Keratinocyte (primary cell): ENCODE measurements at regions not wholly inside any gene's neighbourhood (a gene's known extent, or its start where the extent isn't known, plus 50 kb on each side); places are given as distances from the start of the nearest gene placed in this dataset.

Experiments used
- DNase-seq: peaks from one replicate; pipeline ENCODE4 v3.0.0-alpha.2; 2011; ENCODE audit warnings: low read depth, missing footprints, low spot score
- FAIRE-seq: peaks from 2 replicates; lab custom pipeline; 2011; peaks lifted over from hg19 to GRCh38; lab: Jason Lieb, UNC
- H2AFZ ChIP-seq: 2 replicates; pipeline ENCODE4 v1.6.0; 2012; ENCODE audit warnings: low read length, control low read depth, inconsistent platforms; ENCODE audit not compliant: control insufficient read depth
- H3K27ac ChIP-seq: 2 replicates; pipeline ENCODE4 v1.5.1; 2011; ENCODE audit warnings: low read length; ENCODE audit not compliant: control insufficient read depth, insufficient read depth
- H3K27me3 ChIP-seq: 3 replicates; pipeline ENCODE4 v1.6.0; 2011; ENCODE audit warnings: low read length; ENCODE audit not compliant: control insufficient read depth, insufficient read depth; ENCODE audit errors: extremely low read depth
- H3K36me3 ChIP-seq, 2 experiments: 2 replicates in 1 of 2; 3 replicates in 1 of 2; pipeline ENCODE4 v1.5.1; 2011; ENCODE audit warnings: low read length in 2 of 2, mild to moderate bottlenecking in 1 of 2; ENCODE audit not compliant: control insufficient read depth in 2 of 2, insufficient read depth in 2 of 2; ENCODE audit errors: extremely low read depth in 1 of 2
- H3K4me1 ChIP-seq: 3 replicates; pipeline ENCODE4 v1.5.1; 2011; ENCODE audit warnings: low read length; ENCODE audit not compliant: control insufficient read depth, insufficient read depth; ENCODE audit errors: extremely low read depth
- H3K4me2 ChIP-seq: 3 replicates; pipeline ENCODE4 v1.6.0; 2011; ENCODE audit warnings: low read depth, low read length; ENCODE audit not compliant: control insufficient read depth, insufficient read depth; ENCODE audit errors: extremely low read depth
- H3K4me3 ChIP-seq, 3 experiments: fragments of 200-600 bp in 1 of 3; sonication (generic) in 1 of 3; 2 replicates in 2 of 3; 3 replicates in 1 of 3; pipeline ENCODE4 v1.5.1; 2011 to 2016; ENCODE audit warnings: low read length in 3 of 3, mild to moderate bottlenecking in 3 of 3, control low read depth in 2 of 3, inconsistent platforms in 1 of 3, low read depth in 1 of 3, mixed read lengths in 1 of 3, mixed run types in 1 of 3, moderate library complexity in 1 of 3; ENCODE audit not compliant: control insufficient read depth in 2 of 3, insufficient read depth in 2 of 3; ENCODE audit errors: extremely low read depth in 1 of 3
- H3K79me2 ChIP-seq: 2 replicates; pipeline ENCODE4 v1.6.0; 2012; ENCODE audit warnings: low read length; ENCODE audit not compliant: control insufficient read depth, insufficient read depth
- H3K9ac ChIP-seq: 3 replicates; pipeline ENCODE4 v1.6.0; 2011; ENCODE audit warnings: low read length; ENCODE audit not compliant: control insufficient read depth, insufficient read depth; ENCODE audit errors: extremely low read depth
- H3K9me1 ChIP-seq: 3 replicates; pipeline ENCODE4 v1.6.0; 2011; ENCODE audit warnings: low read length; ENCODE audit not compliant: control insufficient read depth, insufficient read depth; ENCODE audit errors: extremely low read depth
- H3K9me3 ChIP-seq: 2 replicates; pipeline ENCODE4 v1.5.1; 2012; ENCODE audit warnings: low read depth, low read length; ENCODE audit not compliant: control insufficient read depth
- H4K20me1 ChIP-seq: 3 replicates; pipeline ENCODE4 v1.6.0; 2011; ENCODE audit warnings: low read length; ENCODE audit not compliant: control insufficient read depth, insufficient read depth; ENCODE audit errors: extremely low read depth
- EZH2 ChIP-seq: IDR thresholded peaks from one replicate; pipeline ENCODE4 v1.6.1; 2012; ENCODE audit warnings: inconsistent platforms, mild to moderate bottlenecking, low read length, moderate library complexity
- dilution Hi-C: fragments of 300-500 bp; cut with MboI; formaldehyde crosslinking; loops from one replicate; pipeline ENCODE4 v1.7.0; 2020; ENCODE audit warnings: low sequenced_read_pairs; ENCODE audit not compliant: extremely low pct_ligation_motif_present
- TF ChIP-seq, protein P1 (sequence below), 3 experiments: IDR thresholded peaks in 1 of 3; conservative IDR thresholded peaks in 1 of 3; optimal IDR thresholded peaks in 1 of 3; 2 replicates in 2 of 3; 3 replicates in 1 of 3; pipeline versions ENCODE3 to v1.5.1; 2011; ENCODE audit warnings: low read length in 3 of 3, mild to moderate bottlenecking in 3 of 3, moderate library complexity in 2 of 3, control low read depth in 1 of 3, inconsistent platforms in 1 of 3; ENCODE audit not compliant: insufficient read depth in 2 of 3; ENCODE audit errors: extremely low read depth in 1 of 3

DNA sequence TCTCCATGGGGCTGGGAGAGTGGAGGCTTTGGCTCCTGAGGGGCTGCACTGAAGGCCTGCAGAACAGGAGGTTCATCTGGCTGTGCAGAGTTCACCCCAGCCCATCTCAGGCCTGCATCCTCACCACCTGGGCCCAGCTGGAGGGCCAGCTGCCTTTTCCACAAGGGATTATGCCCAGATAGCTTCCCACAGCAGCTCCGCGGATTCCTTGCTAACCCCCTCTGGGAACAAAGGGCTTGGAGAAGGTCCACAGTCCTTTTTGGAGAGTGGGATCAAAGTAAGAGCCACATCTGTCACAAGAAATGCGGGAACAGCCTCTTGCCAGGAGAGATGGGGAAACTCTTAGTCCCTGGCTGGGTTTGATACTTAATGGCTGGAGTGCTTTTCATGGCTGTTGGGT is 164.7 kb upstream of the RGMA start:
- Histone ChIP-seq H3K4me3 (no peak overlapping the region), H3K27ac (no peak overlapping the region), H2AFZ (no peak overlapping the region), H3K36me3 (no peaks in the 10 kb centered on the region), H3K4me1 (no peaks in the 10 kb centered on the region), H3K4me2 (no peak overlapping the region), H4K20me1 (no peaks in the 10 kb centered on the region), H3K9me1 (no peaks in the 10 kb centered on the region), H3K27me3 (no peaks in the 10 kb centered on the region), H3K79me2 (no peaks in the 10 kb centered on the region), H3K9me3 (no peaks in the 10 kb centered on the region), H3K9ac (no peak overlapping the region)
- no peak for DNase-seq
- dilution Hi-C loops = no loop called here
- TF ChIP-seq, protein P1, sequence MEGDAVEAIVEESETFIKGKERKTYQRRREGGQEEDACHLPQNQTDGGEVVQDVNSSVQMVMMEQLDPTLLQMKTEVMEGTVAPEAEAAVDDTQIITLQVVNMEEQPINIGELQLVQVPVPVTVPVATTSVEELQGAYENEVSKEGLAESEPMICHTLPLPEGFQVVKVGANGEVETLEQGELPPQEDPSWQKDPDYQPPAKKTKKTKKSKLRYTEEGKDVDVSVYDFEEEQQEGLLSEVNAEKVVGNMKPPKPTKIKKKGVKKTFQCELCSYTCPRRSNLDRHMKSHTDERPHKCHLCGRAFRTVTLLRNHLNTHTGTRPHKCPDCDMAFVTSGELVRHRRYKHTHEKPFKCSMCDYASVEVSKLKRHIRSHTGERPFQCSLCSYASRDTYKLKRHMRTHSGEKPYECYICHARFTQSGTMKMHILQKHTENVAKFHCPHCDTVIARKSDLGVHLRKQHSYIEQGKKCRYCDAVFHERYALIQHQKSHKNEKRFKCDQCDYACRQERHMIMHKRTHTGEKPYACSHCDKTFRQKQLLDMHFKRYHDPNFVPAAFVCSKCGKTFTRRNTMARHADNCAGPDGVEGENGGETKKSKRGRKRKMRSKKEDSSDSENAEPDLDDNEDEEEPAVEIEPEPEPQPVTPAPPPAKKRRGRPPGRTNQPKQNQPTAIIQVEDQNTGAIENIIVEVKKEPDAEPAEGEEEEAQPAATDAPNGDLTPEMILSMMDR (optimal IDR thresholded peaks at IDR 0.05 in 1 of 3, IDR thresholded peaks at IDR 0.05 in 1 of 3, conservative IDR thresholded peaks at IDR 0.05 in 1 of 3; ENCODE audit: extremely low read depth in 1 of 3, insufficient read depth in 2 of 3, low read length in 3 of 3) = no peak
- TF ChIP-seq EZH2 = no peak
- no peak for FAIRE-seq

DNA sequence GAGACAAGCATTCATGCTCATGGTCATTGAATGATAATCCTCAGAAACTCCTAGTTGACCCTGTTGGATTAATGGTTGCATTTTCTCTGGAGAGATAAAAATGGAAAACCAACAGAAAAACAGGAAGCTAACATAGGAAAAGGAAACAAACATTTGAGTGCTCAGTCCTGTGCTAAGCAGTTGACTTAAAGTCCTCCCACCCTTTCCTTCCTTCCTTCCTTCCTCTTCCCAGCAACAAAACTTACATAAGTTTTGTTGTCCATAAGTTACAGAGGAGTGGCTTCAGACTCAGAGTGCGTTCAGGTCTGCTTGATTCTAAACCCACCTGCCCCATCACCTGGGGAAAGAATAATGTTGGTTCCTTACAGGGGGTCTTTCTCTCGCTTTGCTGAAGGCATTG is 163.8 kb upstream of the RGMA start:
- Histone ChIP-seq H4K20me1 (no peaks in the 10 kb centered on the region), H3K4me1 (no peaks in the 10 kb centered on the region), H3K9me1 (no peaks in the 10 kb centered on the region), H3K27ac (no peak overlapping the region), H3K79me2 (no peaks in the 10 kb centered on the region), H3K4me2 (no peak overlapping the region), H3K9me3 (no peaks in the 10 kb centered on the region), H3K36me3 (no peaks in the 10 kb centered on the region), H3K9ac (no peak overlapping the region), H3K27me3 (no peaks in the 10 kb centered on the region), H2AFZ (no peak overlapping the region), H3K4me3 (no peak overlapping the region)
- dilution Hi-C loops = no loop called here
- no peak for FAIRE-seq
- no peak for TF ChIP-seq EZH2
- TF ChIP-seq, protein P1 (optimal IDR thresholded peaks at IDR 0.05 in 1 of 3, IDR thresholded peaks at IDR 0.05 in 1 of 3, conservative IDR thresholded peaks at IDR 0.05 in 1 of 3; ENCODE audit: extremely low read depth in 1 of 3, insufficient read depth in 2 of 3, low read length in 3 of 3) = no peak
- DNase-seq = no peak
